IPS-NIHi11 (cell line): ENCODE measurements at regions not wholly inside any gene's neighbourhood (a gene's known extent, or its start where the extent isn't known, plus 50 kb on each side); places are given as distances from the start of the nearest gene placed in this dataset.
"Not testable (repeated sequence)": the region's sequence is repeated elsewhere in the genome, so short reads cannot be mapped to it uniquely, and the experiment has no call there.

Source experiments
- DNase-seq: peaks from one replicate; pipeline ENCODE4 v3.0.0; 2012; ENCODE audit warnings: mixed read lengths, low spot score

- DNase-seq: no peak
Measured at GRCh38 chr14:94831085-94831484, 61.2 kb upstream of the GSC start.

DNA sequence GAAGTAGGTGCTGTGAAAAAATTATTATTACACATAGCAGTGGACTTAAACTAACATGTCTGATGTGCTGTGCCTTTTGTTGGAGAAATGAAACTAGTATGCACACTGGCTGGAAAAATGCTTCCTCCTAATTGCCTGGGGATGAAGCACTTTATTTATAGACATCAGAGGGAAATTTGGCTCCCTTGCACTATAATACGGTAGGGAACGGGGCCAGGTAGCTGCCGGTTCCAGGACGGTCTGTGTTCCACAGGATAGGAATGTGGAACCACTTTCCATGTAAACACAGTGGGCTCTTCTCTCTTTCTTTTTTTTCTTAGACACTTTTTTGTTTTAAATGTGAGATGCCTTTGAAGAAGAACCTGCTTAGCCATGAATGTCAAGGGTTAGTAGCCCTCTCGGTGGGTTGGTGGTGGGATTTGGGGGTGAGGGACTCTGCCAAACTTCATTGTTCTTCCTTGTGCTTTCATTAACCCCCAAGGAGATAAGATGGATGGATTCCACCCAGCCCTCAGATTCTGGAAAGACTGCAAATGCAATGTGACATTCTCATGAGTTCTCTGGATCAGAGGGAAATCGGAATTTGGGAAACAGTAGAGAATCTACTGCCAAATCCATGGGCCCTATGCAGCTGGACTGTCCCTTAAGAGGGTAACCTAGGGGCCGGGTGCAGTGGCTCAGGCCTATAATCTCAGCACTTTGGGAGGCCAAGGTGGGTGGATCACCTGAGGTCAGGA, 58.0 kb upstream of the GSC start:
- DNase-seq: no peak

GRCh38 chr14:94826774-94827173, 56.9 kb upstream of the GSC start:
- no peak for DNase-seq

DNA sequence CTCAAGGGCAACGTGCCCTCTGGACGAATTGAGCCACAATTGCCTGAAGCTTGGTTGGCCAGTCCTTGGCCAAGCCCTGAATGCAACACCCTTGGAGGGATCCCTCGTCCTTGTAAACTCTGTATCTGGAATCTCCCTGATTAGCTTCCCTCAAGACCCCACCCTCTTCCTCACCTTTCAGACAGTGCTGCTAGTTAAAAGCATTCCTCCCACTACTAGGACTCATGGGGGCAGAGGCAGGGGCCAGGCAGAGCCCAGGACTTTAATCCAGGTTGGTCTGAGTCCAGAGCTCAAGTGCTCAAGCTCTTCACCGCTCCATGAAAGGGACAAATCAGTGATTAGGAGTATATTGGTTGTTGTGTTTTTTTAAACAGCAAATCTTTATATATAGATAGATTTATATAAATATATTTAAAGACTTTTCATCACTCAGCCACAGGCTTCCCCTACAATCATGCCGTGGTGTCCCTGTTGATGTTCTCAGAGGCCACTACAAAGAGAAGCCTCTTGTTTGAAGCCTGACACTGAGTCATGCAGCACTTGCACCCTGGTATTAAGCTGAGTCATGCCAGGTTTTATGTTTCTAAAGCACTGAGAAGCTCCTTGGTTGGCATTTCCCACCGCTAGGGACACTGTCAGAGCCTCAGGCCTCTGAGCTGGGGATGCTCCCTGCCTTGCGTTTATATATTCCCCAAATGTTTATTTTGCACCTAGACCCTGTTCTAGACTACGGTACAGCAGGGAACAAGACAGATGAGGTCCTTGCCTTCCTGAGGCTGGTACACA, 53.8 kb upstream of the GSC start:
- DNase-seq: no peak

DNA sequence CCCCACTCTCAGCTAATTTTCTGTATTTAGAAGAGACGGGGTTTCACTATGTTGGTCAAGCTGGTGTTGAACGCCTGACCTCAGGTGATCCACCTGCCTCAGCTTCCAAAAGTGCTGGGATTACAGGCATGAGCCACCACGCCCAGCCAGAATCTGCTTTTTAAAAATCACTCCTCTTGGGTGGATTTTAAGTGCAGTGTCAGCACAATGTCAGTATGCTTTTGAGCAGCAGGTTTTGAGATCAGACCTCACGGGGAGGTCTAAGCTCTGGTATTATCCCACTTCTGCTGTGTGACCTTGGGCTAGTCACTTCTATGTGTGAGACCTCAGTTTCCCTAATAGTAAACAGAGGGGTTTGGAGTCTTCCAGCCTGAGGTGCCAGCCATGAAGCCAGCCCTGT, 51.8 kb upstream of the GSC start:
- DNase-seq: no peak

GRCh38 chr14:94820932-94821331, 51.0 kb upstream of the GSC start:
- DNase-seq: not testable (repeated sequence)
